ENCODE measurements at regions not wholly inside any gene's neighbourhood (a gene's known extent, or its start where the extent isn't known, plus 50 kb on each side); places are given as distances from the start of the nearest gene placed in this dataset.
A peak's percentile ranks its signal among the peaks of the same experiment; 100 is the strongest.

GRCh38 chr2:2921011-2921720 is 456.5 kb downstream of the EIPR1 start:
- ATAC-seq, result no peak
- TF ChIP-seq ESRRG (CRISPR knock-in tag; IDR thresholded peaks at IDR 0.05) (no peak), GLIS3 (CRISPR knock-in tag; IDR thresholded peaks at IDR 0.05) (no peak), ZC3H10 (CRISPR knock-in tag; IDR thresholded peaks at IDR 0.05) (no peak), TSHZ2 (CRISPR knock-in tag; IDR thresholded peaks at IDR 0.05) (no peak)

- TF ChIP-seq ZNF70 (CRISPR knock-in tag; IDR thresholded peaks at IDR 0.05) (peak; percentile 10; the same call in 1 of the 2 replicates), SNAI2 (CRISPR knock-in tag; IDR thresholded peaks at IDR 0.05) (no peak), CSRNP3 (CRISPR knock-in tag; IDR thresholded peaks at IDR 0.05) (no peak), ZC3H10 (CRISPR knock-in tag; IDR thresholded peaks at IDR 0.05) (no peak), CREB5 (CRISPR knock-in tag; IDR thresholded peaks at IDR 0.05; ENCODE audit: low read depth) (no peak), TSHZ2 (CRISPR knock-in tag; IDR thresholded peaks at IDR 0.05) (no peak), ISL1 (CRISPR knock-in tag; IDR thresholded peaks at IDR 0.05) (no peak), GLIS3 (CRISPR knock-in tag; IDR thresholded peaks at IDR 0.05) (no peak), ZFP3 (CRISPR knock-in tag; IDR thresholded peaks at IDR 0.05) (no peak), RARB (CRISPR knock-in tag; IDR thresholded peaks at IDR 0.05) (no peak), TCF4 (CRISPR knock-in tag; IDR thresholded peaks at IDR 0.05; ENCODE audit: borderline replicate concordance) (peak; percentile 76; the same call in 1 of the 2 replicates), OSR1 (CRISPR knock-in tag; IDR thresholded peaks at IDR 0.05) (no peak), PATZ1 (CRISPR knock-in tag; IDR thresholded peaks at IDR 0.05; ENCODE audit: borderline replicate concordance) (no peak), PPARA (CRISPR knock-in tag; IDR thresholded peaks at IDR 0.05; ENCODE audit: borderline replicate concordance) (no peak; the same call in 1 of the 2 replicates), POU6F1 (CRISPR knock-in tag; IDR thresholded peaks at IDR 0.05; ENCODE audit: borderline replicate concordance, low read depth) (no peak), ZFP30 (CRISPR knock-in tag; IDR thresholded peaks at IDR 0.05) (no peak)
- ATAC-seq, result no peak
Observed at GRCh38 chr2:2919574-2920365, 457.8 kb downstream of the EIPR1 start.

Measured in SK-N-SH treated with all-trans-retinoic acid at 6 μM for 48 hours (cell line).